GM23248 (cell line): ENCODE measurements at regions not wholly inside any gene's neighbourhood (a gene's known extent, or its start where the extent isn't known, plus 50 kb on each side); places are given as distances from the start of the nearest gene placed in this dataset.

Experiments used
- DNase-seq: peaks from one replicate; pipeline ENCODE4 v3.0.0-alpha.2; 2015
- H2AFZ ChIP-seq: fragments of 200-600 bp; sonication (generic); 2 replicates; pipeline ENCODE4 v1.6.1; 2016; ENCODE audit warnings: antibody characterized with exemption
- H3F3A ChIP-seq: fragments of 200-600 bp; sonication (generic); 2 replicates; pipeline ENCODE4 v1.6.1; 2016; ENCODE audit warnings: mild to moderate bottlenecking, antibody characterized with exemption, mixed run types; ENCODE audit not compliant: insufficient read depth
- H3K27ac ChIP-seq: fragments of 200-600 bp; sonication (generic); 2 replicates; pipeline ENCODE4 v1.5.1; 2016; ENCODE audit warnings: mild to moderate bottlenecking
- H3K27me3 ChIP-seq: fragments of 200-600 bp; sonication (generic); replicated peaks from 2 replicates; pipeline ENCODE4 v1.6.1; 2016; ENCODE audit warnings: mild to moderate bottlenecking; ENCODE audit not compliant: insufficient read depth
- H3K36me3 ChIP-seq: fragments of 200-600 bp; sonication (generic); 2 replicates; pipeline ENCODE4 v1.6.1; 2016; ENCODE audit warnings: low read depth, mild to moderate bottlenecking
- H3K4me1 ChIP-seq: fragments of 200-600 bp; sonication (generic); 2 replicates; pipeline ENCODE4 v1.6.1; 2016; ENCODE audit warnings: mild to moderate bottlenecking; ENCODE audit not compliant: insufficient read depth
- H3K4me2 ChIP-seq: fragments of 200-600 bp; sonication (generic); one replicate; pipeline ENCODE4 v1.6.1; 2016; ENCODE audit warnings: mild to moderate bottlenecking; ENCODE audit not compliant: unreplicated experiment
- H3K4me3 ChIP-seq: fragments of 200-600 bp; sonication (generic); 2 replicates; pipeline ENCODE4 v1.5.1; 2016; ENCODE audit warnings: mild to moderate bottlenecking
- H3K79me2 ChIP-seq: fragments of 200-600 bp; sonication (generic); 2 replicates; pipeline ENCODE4 v1.6.1; 2016; ENCODE audit warnings: mild to moderate bottlenecking; ENCODE audit not compliant: insufficient read depth
- H3K9ac ChIP-seq: fragments of 200-600 bp; sonication (generic); 2 replicates; pipeline ENCODE4 v1.6.1; 2016; ENCODE audit warnings: mild to moderate bottlenecking
- H3K9me2 ChIP-seq: fragments of 200-600 bp; sonication (generic); 2 replicates; pipeline ENCODE4 v1.6.1; 2016; ENCODE audit warnings: mixed run types, mild to moderate bottlenecking, moderate library complexity; ENCODE audit not compliant: insufficient read depth
- H3K9me3 ChIP-seq: fragments of 200-600 bp; sonication (generic); one replicate; pipeline ENCODE4 v1.6.1; 2017; ENCODE audit warnings: low read depth
- H4K20me1 ChIP-seq: fragments of 200-600 bp; sonication (generic); 2 replicates; pipeline ENCODE4 v1.6.0; 2016; ENCODE audit not compliant: insufficient read depth
- EZH2 ChIP-seq: fragments of 200-600 bp; sonication (generic); IDR thresholded peaks from 2 replicates; pipeline ENCODE4 v1.6.1; 2018; ENCODE audit warnings: antibody characterized with exemption, mild to moderate bottlenecking; ENCODE audit not compliant: insufficient read depth, poor library complexity, severe bottlenecking
- EZH2phosphoT487 ChIP-seq: fragments of 200-600 bp; sonication (generic); IDR thresholded peaks from 2 replicates; pipeline ENCODE4 v1.6.1; 2018; ENCODE audit warnings: antibody characterized with exemption, moderate library complexity, mild to moderate bottlenecking, low read depth; ENCODE audit not compliant: insufficient read depth
- WGBS, 2 experiments: methylation state at CpG; one replicate each; pipeline ENCODE4 v1.1.6; 2015 to 2017; ENCODE audit warnings: low lambda C conversion rate in 2 of 2, low coverage in 1 of 2; ENCODE audit errors: missing lambda C conversion rate in 2 of 2; 5-methylcytosine and 5-hydroxymethylcytosine counted together
- in situ Hi-C: fragments of 300-500 bp; cut with MboI; formaldehyde crosslinking; loops from 2 replicates; pipeline ENCODE4 v1.15.0; 2020

DNA sequence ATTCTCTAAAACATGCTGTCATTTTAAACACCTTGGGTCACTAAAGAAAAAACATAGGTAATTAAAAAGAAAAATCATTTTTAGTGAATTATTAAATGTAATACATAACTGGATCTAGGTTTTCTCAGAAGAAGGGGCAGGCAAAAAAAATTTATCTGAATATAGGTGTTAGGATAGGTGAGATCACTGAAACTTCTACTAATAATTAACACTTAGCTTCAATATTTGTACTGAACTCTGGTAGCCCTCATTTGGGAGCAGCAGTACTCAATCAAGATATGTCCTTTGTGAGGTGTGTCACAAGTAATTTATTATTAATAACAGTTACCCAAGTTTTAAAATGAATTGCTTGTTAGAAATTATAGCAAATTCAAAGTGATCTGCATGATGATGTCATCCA lies 103.6 kb downstream of the ATP23 start:
- H3K27ac ChIP-seq = no peak overlapping the region

DNA sequence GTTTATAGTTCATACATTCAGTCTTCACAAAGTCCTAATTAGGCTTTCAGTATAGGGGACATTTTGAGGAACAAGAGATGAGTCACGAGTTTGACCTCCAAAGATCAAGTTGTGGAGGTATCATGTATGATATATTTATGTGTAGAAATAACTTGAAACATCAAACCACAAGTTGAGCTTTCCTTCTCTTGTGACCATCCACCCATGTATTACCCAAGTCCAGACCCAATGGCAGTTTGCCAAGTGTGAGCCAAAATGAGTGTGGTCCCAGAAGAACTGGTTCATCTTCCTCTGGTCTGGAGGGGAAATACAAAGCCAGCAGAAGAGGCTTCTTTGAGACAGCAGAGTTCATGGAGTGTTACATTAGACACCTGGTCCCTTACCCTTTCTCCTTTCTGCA lies 104.9 kb downstream of the ATP23 start:
- WGBS, 2 experiments = 0 to 2% methylated on average over 1 of the region's 1 CpG
- Histone ChIP-seq H3K9me2 (no peaks in the 10 kb centered on the region), H3K27ac (no peak overlapping the region), H3F3A (no peaks in the 10 kb centered on the region), H4K20me1 (no peaks in the 10 kb centered on the region), H3K36me3 (no peaks in the 10 kb centered on the region), H3K4me1 (no peaks in the 10 kb centered on the region), H3K27me3 (no peaks in the 10 kb centered on the region), H3K79me2 (no peaks in the 10 kb centered on the region), H3K4me2 (no peak overlapping the region), H2AFZ (no peak overlapping the region), H3K9me3 (no peaks in the 10 kb centered on the region), H3K4me3 (no peak overlapping the region), H3K9ac (no peak overlapping the region)
- TF ChIP-seq EZH2 = no peak
- TF ChIP-seq EZH2phosphoT487 = no peak
- in situ Hi-C loops = no loop called here
- no peak for DNase-seq

More for the DNA sequence above, 103.6 kb downstream of the ATP23 start:
- no peak overlapping the region for H3K4me3 ChIP-seq
- no peaks in the 10 kb centered on the region for H3K9me2 ChIP-seq
- TF ChIP-seq EZH2phosphoT487 = no peak
- no peak for DNase-seq
- no peak overlapping the region for H2AFZ ChIP-seq
- no peak overlapping the region for H3K4me2 ChIP-seq
- in situ Hi-C loops = no loop called here
- H4K20me1 ChIP-seq = no peaks in the 10 kb centered on the region
- no peaks in the 10 kb centered on the region for H3K36me3 ChIP-seq
- no peaks in the 10 kb centered on the region for H3K9me3 ChIP-seq
- H3K27me3 ChIP-seq = no peaks in the 10 kb centered on the region
- H3K4me1 ChIP-seq = no peaks in the 10 kb centered on the region
- no peaks in the 10 kb centered on the region for H3F3A ChIP-seq
- no peaks in the 10 kb centered on the region for H3K79me2 ChIP-seq
- no peak overlapping the region for H3K9ac ChIP-seq

DNA sequence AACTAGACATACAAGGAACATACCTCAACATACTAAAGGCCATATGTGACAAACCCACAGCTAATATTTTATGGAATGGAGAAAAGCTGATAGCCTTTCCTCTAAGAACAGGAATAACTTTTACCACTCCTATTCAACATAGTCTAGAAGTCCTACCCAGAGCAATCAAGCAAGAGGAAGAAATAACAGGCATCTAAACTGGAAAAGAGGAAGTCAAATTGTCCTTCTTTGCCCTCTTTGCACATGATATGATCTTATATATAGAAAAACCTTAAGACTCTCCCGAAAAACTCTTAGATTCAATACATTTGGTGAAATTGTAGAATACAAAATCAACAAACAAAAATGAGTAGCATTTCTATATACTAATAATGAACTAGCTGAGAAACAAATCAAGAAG lies 110.0 kb downstream of the ATP23 start:
- Histone ChIP-seq H3K9me3 (no peaks in the 10 kb centered on the region), H3K9ac (no peak overlapping the region), H3K27ac (no peak overlapping the region), H3K36me3 (no peaks in the 10 kb centered on the region), H3K27me3 (no peaks in the 10 kb centered on the region), H2AFZ (no peak overlapping the region), H3K4me3 (no peak overlapping the region), H3K79me2 (no peaks in the 10 kb centered on the region), H3F3A (no peaks in the 10 kb centered on the region), H3K4me2 (no peak overlapping the region), H3K9me2 (no peaks in the 10 kb centered on the region), H3K4me1 (no peaks in the 10 kb centered on the region), H4K20me1 (no peaks in the 10 kb centered on the region)
- in situ Hi-C loops = no loop called here
- WGBS, 2 experiments = 28 to 44% methylated on average over 1 of the region's 1 CpG
- DNase-seq = no peak
- no peak for TF ChIP-seq EZH2phosphoT487
- TF ChIP-seq EZH2 = no peak

DNA sequence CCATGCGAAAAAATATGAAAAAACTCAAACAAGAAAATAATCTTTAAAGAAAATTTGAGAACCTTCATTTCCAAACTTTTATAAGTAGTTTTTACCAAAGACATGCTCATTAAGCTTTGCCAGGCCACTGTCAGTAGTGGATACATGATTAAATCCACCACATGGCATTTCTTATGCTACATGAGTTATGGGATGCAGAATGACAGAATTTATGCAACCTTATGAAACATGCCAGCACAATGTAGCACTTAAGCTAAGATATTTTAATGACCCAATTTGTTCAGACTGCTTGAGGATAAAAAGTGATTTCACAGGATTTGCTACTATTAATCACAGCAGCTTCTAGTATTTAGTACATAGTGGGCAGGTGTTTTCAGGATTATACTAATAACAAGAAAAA lies 123.3 kb downstream of the ATP23 start:
- in situ Hi-C loops = no loop called here

DNA sequence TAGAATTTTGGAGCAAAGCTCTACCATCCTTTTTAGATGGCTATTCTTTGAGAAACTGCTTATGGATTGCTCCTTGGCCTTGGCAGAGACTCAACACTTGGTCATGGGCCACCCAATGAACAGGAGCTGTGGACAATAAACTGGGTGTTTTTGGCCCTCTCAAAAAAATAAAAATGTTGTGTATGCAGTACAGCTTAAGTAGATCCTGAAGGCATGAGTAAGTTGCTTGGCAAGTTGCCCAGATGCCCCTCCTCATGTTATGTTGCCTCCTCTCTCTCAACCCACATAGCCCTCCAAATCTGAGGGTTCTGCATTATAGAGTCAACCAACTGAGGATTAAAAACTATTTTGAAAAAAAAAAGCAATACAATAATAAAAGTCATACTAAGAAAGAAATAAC lies 124.9 kb downstream of the ATP23 start:
- no peak overlapping the region for H3K4me3 ChIP-seq
- no peak for TF ChIP-seq EZH2phosphoT487
- TF ChIP-seq EZH2 = no peak
- H3K4me1 ChIP-seq = peaks cover 36% of the 10 kb centered on the region
- no peaks in the 10 kb centered on the region for H3K9me2 ChIP-seq
- H2AFZ ChIP-seq = no peak overlapping the region
- H3K4me2 ChIP-seq = no peak overlapping the region
- in situ Hi-C loops = no loop called here
- H3K79me2 ChIP-seq = no peaks in the 10 kb centered on the region
- no peak for DNase-seq
- H4K20me1 ChIP-seq = no peaks in the 10 kb centered on the region
- H3K27me3 ChIP-seq = no peaks in the 10 kb centered on the region
- H3F3A ChIP-seq = peaks cover 39% of the 10 kb centered on the region
- H3K9me3 ChIP-seq = no peaks in the 10 kb centered on the region
- no peaks in the 10 kb centered on the region for H3K36me3 ChIP-seq
- H3K27ac ChIP-seq = no peak overlapping the region
- no peak overlapping the region for H3K9ac ChIP-seq

More for the DNA sequence above, 123.3 kb downstream of the ATP23 start:
- peaks cover 26% of the 10 kb centered on the region for H3K4me1 ChIP-seq
- H3K9me3 ChIP-seq = no peaks in the 10 kb centered on the region
- TF ChIP-seq EZH2 (no peak), EZH2phosphoT487 (no peak)
- no peak overlapping the region for H3K27ac ChIP-seq
- H3K4me3 ChIP-seq = no peak overlapping the region
- H4K20me1 ChIP-seq = no peaks in the 10 kb centered on the region
- 70 to 83% methylated on average over 1 of the region's 1 CpG for WGBS, 2 experiments
- no peaks in the 10 kb centered on the region for H3K9me2 ChIP-seq
- H3F3A ChIP-seq = peaks cover 27% of the 10 kb centered on the region
- H3K36me3 ChIP-seq = no peaks in the 10 kb centered on the region
- no peak overlapping the region for H3K9ac ChIP-seq
- no peaks in the 10 kb centered on the region for H3K27me3 ChIP-seq
- DNase-seq = no peak
- no peaks in the 10 kb centered on the region for H3K79me2 ChIP-seq
- no peak overlapping the region for H3K4me2 ChIP-seq
- no peak overlapping the region for H2AFZ ChIP-seq
